GM21447 (cell line): ENCODE measurements at regions not wholly inside any gene's neighbourhood (a gene's known extent, or its start where the extent isn't known, plus 50 kb on each side); places are given as distances from the start of the nearest gene placed in this dataset.

Source experiments
- ATAC-seq: cut with Tn5 transposase; IDR thresholded peaks from one replicate; pipeline ENCODE4 v1.9.1; 2021; ENCODE audit not compliant: unreplicated experiment

- ATAC-seq, result no peak
Measured at GRCh38 chr13:50513300-50513877, 330.1 kb downstream of the DLEU7 start.

- no peak for ATAC-seq
Measured at GRCh38 chr13:50514249-50514648, 329.2 kb downstream of the DLEU7 start.

- ATAC-seq, result no peak
Measured at GRCh38 chr13:50518131-50518530, 325.4 kb downstream of the DLEU7 start.

- ATAC-seq, result no peak
Measured at GRCh38 chr13:50518781-50519201, 324.7 kb downstream of the DLEU7 start.

- no peak for ATAC-seq
Measured at GRCh38 chr13:50519866-50520265, 323.6 kb downstream of the DLEU7 start.

- ATAC-seq, result no peak
Measured at GRCh38 chr13:50521006-50521830, 322.3 kb downstream of the DLEU7 start.

- ATAC-seq, result no peak
Measured at GRCh38 chr13:50521831-50522149, 321.7 kb downstream of the DLEU7 start.

GRCh38 chr13:50522506-50522905 lies 321.0 kb downstream of the DLEU7 start:
- ATAC-seq, result no peak

GRCh38 chr13:50523307-50523706 lies 320.2 kb downstream of the DLEU7 start:
- ATAC-seq, result no peak

GRCh38 chr13:50524560-50524959 lies 318.9 kb downstream of the DLEU7 start:
- no peak for ATAC-seq

- ATAC-seq, result no peak
Measured at GRCh38 chr13:50526661-50527071, 316.8 kb downstream of the DLEU7 start.

- no peak for ATAC-seq
Measured at GRCh38 chr13:50527188-50527587, 316.3 kb downstream of the DLEU7 start.

- no peak for ATAC-seq
Measured at GRCh38 chr13:50527612-50528509, 315.6 kb downstream of the DLEU7 start.

- ATAC-seq, result no peak
Measured at GRCh38 chr13:50529154-50529882, 314.2 kb downstream of the DLEU7 start.

GRCh38 chr13:50531917-50532899 lies 311.3 kb downstream of the DLEU7 start:
- ATAC-seq, result no peak

GRCh38 chr13:50535050-50535449 lies 308.4 kb downstream of the DLEU7 start:
- no peak for ATAC-seq

GRCh38 chr13:50537029-50537428 lies 306.5 kb downstream of the DLEU7 start:
- ATAC-seq, result no peak

GRCh38 chr13:50539791-50540530 lies 303.5 kb downstream of the DLEU7 start:
- no peak for ATAC-seq

- no peak for ATAC-seq
Measured at GRCh38 chr13:50543141-50543540, 300.4 kb downstream of the DLEU7 start.
